CD4-positive, CD25-positive, alpha-beta regulatory T cell (primary cell): ENCODE measurements at regions not wholly inside any gene's neighbourhood (a gene's known extent, or its start where the extent isn't known, plus 50 kb on each side); places are given as distances from the start of the nearest gene placed in this dataset.
"Not testable (repeated sequence)": the region's sequence is repeated elsewhere in the genome, so short reads cannot be mapped to it uniquely, and the experiment has no call there.

Experiments
- ATAC-seq, 2 donors: fragments of 150-1000 bp; cut with Tn5 transposase; one replicate each; pipeline ENCODE4 v1.10.0; 2021; ENCODE audit warnings: low read depth in 2 of 2, moderate number of reproducible peaks in 2 of 2, moderate library complexity in 1 of 2
- DNase-seq, 3 donors: peaks; one replicate each; pipeline versions ENCODE4 v3.0.0 to v3.0.0-alpha.2; 2012 to 2022; ENCODE audit warnings: mixed read lengths in 1 of 3
- H3K27ac ChIP-seq: one replicate; pipeline ENCODE4 v1.7.0; 2013; ENCODE audit warnings: mild to moderate bottlenecking, low read length; ENCODE audit not compliant: insufficient read depth, poor library complexity, severe bottlenecking
- H3K27me3 ChIP-seq: one replicate; pipeline ENCODE4 v1.7.0; 2013; ENCODE audit warnings: low read length; ENCODE audit not compliant: control insufficient read depth, insufficient read depth
- H3K36me3 ChIP-seq: one replicate; pipeline ENCODE4 v1.7.0; 2013; ENCODE audit warnings: mild to moderate bottlenecking, low read length, moderate library complexity; ENCODE audit not compliant: control insufficient read depth, insufficient read depth
- H3K4me1 ChIP-seq: 2 replicates; pipeline ENCODE4 v1.7.0; 2013; ENCODE audit warnings: mild to moderate bottlenecking, low read length; ENCODE audit not compliant: insufficient read depth, control insufficient read depth, poor library complexity, severe bottlenecking
- H3K4me3 ChIP-seq: one replicate; pipeline ENCODE4 v1.7.0; 2013; ENCODE audit warnings: low read depth, mild to moderate bottlenecking, low read length, moderate library complexity
- H3K9me3 ChIP-seq, 2 experiments: 1 replicate in 1 of 2; 2 replicates in 1 of 2; pipeline ENCODE4 v1.7.0; 2013; ENCODE audit warnings: low read length in 2 of 2, mild to moderate bottlenecking in 1 of 2, moderate library complexity in 1 of 2; ENCODE audit not compliant: control insufficient read depth in 2 of 2
- H3K27ac Mint-ChIP-seq, 3 donors: one replicate each; pipeline ENCODE4 v1.8.0; 2020 to 2022; ENCODE audit warnings: mild to moderate bottlenecking in 3 of 3, mixed read lengths in 3 of 3, moderate library complexity in 2 of 3
- H3K27me3 Mint-ChIP-seq: one replicate; pipeline ENCODE4 v1.8.0; 2022; ENCODE audit warnings: mild to moderate bottlenecking, mixed read lengths
- H3K36me3 Mint-ChIP-seq: one replicate; pipeline ENCODE4 v1.8.0; 2020; ENCODE audit warnings: mixed read lengths
- H3K4me1 Mint-ChIP-seq, 4 donors: one replicate each; pipeline ENCODE4 v1.8.0; 2020 to 2022; ENCODE audit warnings: mixed read lengths in 4 of 4, mild to moderate bottlenecking in 1 of 4
- H3K4me3 Mint-ChIP-seq, 4 donors: one replicate each; pipeline ENCODE4 v1.8.0; 2020 to 2022; ENCODE audit warnings: mild to moderate bottlenecking in 4 of 4, mixed read lengths in 4 of 4, moderate library complexity in 3 of 4
- H3K9me3 Mint-ChIP-seq, 7 donors: one replicate each; pipeline ENCODE4 v1.8.0; 2020 to 2022; ENCODE audit warnings: mixed read lengths in 7 of 7, mild to moderate bottlenecking in 3 of 7, moderate library complexity in 2 of 7

DNA sequence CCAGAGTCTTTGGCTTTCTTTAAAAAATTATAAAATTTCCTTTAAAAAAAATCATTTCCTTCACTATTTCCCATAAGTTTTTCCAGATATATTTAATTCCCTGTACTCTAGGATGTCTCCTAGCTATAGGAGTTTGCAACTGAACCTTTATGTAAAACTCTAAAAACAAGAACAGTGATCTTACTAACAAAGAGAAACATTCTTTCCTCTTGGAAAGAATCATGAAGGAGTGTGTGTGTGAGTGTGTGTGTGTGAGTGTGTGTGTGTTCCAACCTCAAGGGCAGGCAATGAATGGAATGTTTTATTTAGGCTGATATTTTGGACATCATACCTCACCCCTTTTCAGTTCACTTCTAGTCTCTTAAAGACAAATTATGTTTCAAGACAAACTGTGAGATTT, 309.2 kb downstream of the CEMIP2 start:
- no peak overlapping the region for H3K27ac ChIP-seq
- H3K4me3 Mint-ChIP-seq = no peak overlapping the region
- H3K4me1 ChIP-seq = no peaks in the 10 kb centered on the region
- no peak for ATAC-seq
- H3K27me3 ChIP-seq = no peaks in the 10 kb centered on the region
- no peaks in the 10 kb centered on the region for H3K36me3 ChIP-seq
- no peaks in the 10 kb centered on the region for H3K9me3 ChIP-seq
- no peak overlapping the region for H3K4me3 ChIP-seq
- H3K4me1 Mint-ChIP-seq = no peaks in the 10 kb centered on the region
- H3K9me3 Mint-ChIP-seq = peaks cover 0 to 1% (median 0%) of the 10 kb centered on the region in 7 donors
- no peak overlapping the region for H3K27ac Mint-ChIP-seq
- no peaks in the 10 kb centered on the region for H3K36me3 Mint-ChIP-seq
- no peaks in the 10 kb centered on the region for H3K27me3 Mint-ChIP-seq
- no peak for DNase-seq

DNA sequence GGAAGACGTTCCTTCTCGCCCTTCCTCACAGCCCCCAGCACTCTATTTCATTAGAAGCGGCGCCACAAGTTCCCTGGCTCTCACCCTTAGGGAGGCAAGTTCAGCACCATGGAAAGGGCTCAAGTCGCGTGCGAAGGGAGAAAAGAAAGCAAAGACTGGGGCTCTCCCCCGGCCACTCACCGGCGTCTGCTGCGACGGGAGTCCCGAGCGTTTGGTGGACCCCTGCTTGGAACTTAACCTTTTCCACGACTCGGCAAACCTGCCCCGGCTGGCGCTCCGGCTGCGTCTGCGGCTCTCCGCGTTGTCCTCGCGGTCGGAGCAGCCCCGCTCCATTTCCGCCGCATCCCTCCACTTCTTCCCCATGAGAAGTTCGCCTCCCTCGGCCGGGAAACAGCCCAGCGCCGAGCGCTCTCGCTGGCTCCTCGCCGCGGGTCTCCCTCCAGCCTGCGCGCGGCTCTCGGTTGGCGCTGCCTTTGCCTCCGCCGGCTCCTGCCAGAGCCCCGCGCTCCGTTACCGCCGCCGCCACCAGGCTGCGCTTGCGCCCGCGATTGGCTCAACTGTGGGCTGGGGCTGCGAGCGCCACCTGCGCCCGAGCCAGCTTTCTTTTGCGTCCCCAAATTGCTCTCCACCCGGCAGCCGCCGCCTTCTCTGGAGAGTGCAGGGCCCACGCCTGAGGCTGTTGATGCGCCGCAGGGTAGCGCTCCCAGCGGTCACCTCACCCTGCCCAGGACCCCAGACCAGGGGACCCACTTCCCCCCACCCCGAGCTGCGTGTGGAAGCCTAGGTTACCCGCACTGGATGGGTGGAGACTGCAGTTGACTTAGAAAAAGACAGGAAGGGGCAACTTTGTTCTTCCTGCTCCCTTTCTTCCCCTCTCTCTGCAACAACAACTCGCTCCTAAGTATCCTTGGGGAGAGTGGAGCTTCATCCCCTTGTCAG, 321.6 kb downstream of the CEMIP2 start:
- ATAC-seq (no peak), DNase-seq (peak in 2 of 3 donors; percentile 3 to 31)
- Histone ChIP-seq H3K36me3 (no peaks in the 10 kb centered on the region), H3K27me3 (peaks cover 21% of the 10 kb centered on the region), H3K4me3 (no peak overlapping the region), H3K4me1 (no peaks in the 10 kb centered on the region), H3K27ac (no peak overlapping the region), H3K9me3 (no peaks in the 10 kb centered on the region)
- Mint-ChIP-seq H3K27ac (no peak overlapping the region), H3K4me3 (peak overlapping the region in 2 of 4 donors; percentile 46 to 53), H3K9me3 (peaks cover 0 to 7% (median under 1%) of the 10 kb centered on the region in 7 donors), H3K27me3 (peaks cover 38% of the 10 kb centered on the region), H3K36me3 (no peaks in the 10 kb centered on the region), H3K4me1 (peaks cover 0 to 6% (median 2%) of the 10 kb centered on the region in 4 donors)

- Mint-ChIP-seq H3K36me3 (no peaks in the 10 kb centered on the region), H3K9me3 (peaks cover 0 to 4% (median 0%) of the 10 kb centered on the region in 7 donors), H3K27ac (no peak overlapping the region), H3K4me1 (peaks cover 0 to 6% (median 2%) of the 10 kb centered on the region in 4 donors), H3K27me3 (peaks cover 38% of the 10 kb centered on the region), H3K4me3 (no peak overlapping the region)
- ATAC-seq = no peak
- Histone ChIP-seq H3K4me1 (no peaks in the 10 kb centered on the region), H3K9me3 (no peaks in the 10 kb centered on the region), H3K27me3 (peaks cover 21% of the 10 kb centered on the region), H3K27ac (no peak overlapping the region), H3K36me3 (no peaks in the 10 kb centered on the region), H3K4me3 (no peak overlapping the region)
- no peak for DNase-seq
These were observed 322.2 kb downstream of the CEMIP2 start for GRCh38 chr9:71446106-71446472.

GRCh38 chr9:71442937-71443336, 321.5 kb upstream of the TRPM3 start:
- Mint-ChIP-seq H3K27ac (no peak overlapping the region), H3K9me3 (peaks cover 0 to under 1% (median 0%) of the 10 kb centered on the region in 7 donors), H3K4me3 (no peak overlapping the region), H3K27me3 (peaks cover 28% of the 10 kb centered on the region), H3K36me3 (no peaks in the 10 kb centered on the region), H3K4me1 (peaks cover 0 to 4% (median 2%) of the 10 kb centered on the region in 4 donors)
- no peak for DNase-seq
- ATAC-seq = no peak
- no peaks in the 10 kb centered on the region for H3K36me3 ChIP-seq
- no peaks in the 10 kb centered on the region for H3K4me1 ChIP-seq
- peaks cover 18% of the 10 kb centered on the region for H3K27me3 ChIP-seq
- H3K9me3 ChIP-seq = no peaks in the 10 kb centered on the region
- no peak overlapping the region for H3K4me3 ChIP-seq
- no peak overlapping the region for H3K27ac ChIP-seq

- DNase-seq (no peak), ATAC-seq (no peak)
- Mint-ChIP-seq H3K4me1 (peaks cover 0 to 2% (median 0%) of the 10 kb centered on the region in 4 donors), H3K36me3 (no peaks in the 10 kb centered on the region), H3K27me3 (peaks cover 24% of the 10 kb centered on the region), H3K4me3 (no peak overlapping the region), H3K27ac (no peak overlapping the region), H3K9me3 (peaks cover 0 to 2% (median 0%) of the 10 kb centered on the region in 7 donors)
- H3K36me3 ChIP-seq = no peaks in the 10 kb centered on the region
- H3K27ac ChIP-seq = no peak overlapping the region
- H3K9me3 ChIP-seq = no peaks in the 10 kb centered on the region
- peaks cover 9% of the 10 kb centered on the region for H3K27me3 ChIP-seq
- H3K4me3 ChIP-seq = no peak overlapping the region
- H3K4me1 ChIP-seq = no peaks in the 10 kb centered on the region
These were observed 319.8 kb upstream of the TRPM3 start for GRCh38 chr9:71441266-71441665.

DNA sequence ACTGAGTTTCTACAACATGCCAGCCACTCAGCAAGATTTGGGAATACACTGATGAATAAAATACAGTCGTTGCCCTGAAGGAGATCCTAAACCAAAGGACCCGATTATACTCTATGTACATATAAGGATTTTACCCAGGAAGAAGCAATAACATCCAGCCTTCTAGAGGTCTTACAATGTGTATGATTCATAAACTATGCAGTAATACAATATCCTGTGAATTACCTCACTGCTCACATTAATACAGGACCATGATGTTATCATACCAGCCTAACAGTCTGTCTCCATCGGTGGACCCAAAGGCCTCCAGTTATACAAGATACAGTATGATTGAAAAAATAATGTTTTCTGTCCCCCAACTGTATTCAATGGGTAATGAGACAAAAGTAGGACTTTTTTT, 310.5 kb upstream of the TRPM3 start:
- peaks cover 0 to 7% (median 0%) of the 10 kb centered on the region in 7 donors for H3K9me3 Mint-ChIP-seq
- no peak overlapping the region for H3K27ac Mint-ChIP-seq
- H3K4me1 ChIP-seq = no peaks in the 10 kb centered on the region
- no peaks in the 10 kb centered on the region for H3K36me3 Mint-ChIP-seq
- DNase-seq = no peak
- H3K4me1 Mint-ChIP-seq = no peaks in the 10 kb centered on the region
- no peak for ATAC-seq
- H3K27me3 Mint-ChIP-seq = no peaks in the 10 kb centered on the region
- no peak overlapping the region for H3K4me3 ChIP-seq
- no peak overlapping the region for H3K4me3 Mint-ChIP-seq
- no peak overlapping the region for H3K27ac ChIP-seq
- H3K9me3 ChIP-seq = no peaks in the 10 kb centered on the region
- no peaks in the 10 kb centered on the region for H3K27me3 ChIP-seq
- H3K36me3 ChIP-seq = no peaks in the 10 kb centered on the region

DNA sequence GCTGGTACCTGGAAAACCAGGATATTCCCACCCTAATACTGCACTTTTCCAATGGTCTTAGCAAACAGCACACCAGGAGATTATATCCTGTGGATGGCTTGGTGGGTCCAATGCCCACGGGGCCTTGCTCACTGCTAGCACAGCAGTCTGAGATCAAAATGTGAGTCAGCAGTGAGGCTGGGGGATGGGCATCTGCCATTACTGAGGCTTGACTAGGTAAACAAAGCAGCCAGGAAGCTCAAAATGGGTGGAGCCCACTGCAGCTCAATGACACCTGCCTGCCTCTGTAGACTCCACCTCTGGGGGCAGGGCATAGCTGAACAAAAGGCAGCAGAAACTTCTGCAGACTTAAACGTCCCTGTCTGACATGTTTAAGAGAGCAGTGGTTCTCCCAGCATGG, 285.9 kb upstream of the TRPM3 start:
- H3K9me3 ChIP-seq, H3K27me3 Mint-ChIP-seq, ATAC-seq, H3K4me1 Mint-ChIP-seq, H3K27me3 ChIP-seq, H3K36me3 Mint-ChIP-seq, H3K4me1 ChIP-seq, H3K36me3 ChIP-seq, H3K9me3 Mint-ChIP-seq, H3K4me3 Mint-ChIP-seq, H3K27ac Mint-ChIP-seq, H3K27ac ChIP-seq, H3K4me3 ChIP-seq: not testable (repeated sequence)
- peak in 1 of 3 donors; percentile 30 for DNase-seq

DNA sequence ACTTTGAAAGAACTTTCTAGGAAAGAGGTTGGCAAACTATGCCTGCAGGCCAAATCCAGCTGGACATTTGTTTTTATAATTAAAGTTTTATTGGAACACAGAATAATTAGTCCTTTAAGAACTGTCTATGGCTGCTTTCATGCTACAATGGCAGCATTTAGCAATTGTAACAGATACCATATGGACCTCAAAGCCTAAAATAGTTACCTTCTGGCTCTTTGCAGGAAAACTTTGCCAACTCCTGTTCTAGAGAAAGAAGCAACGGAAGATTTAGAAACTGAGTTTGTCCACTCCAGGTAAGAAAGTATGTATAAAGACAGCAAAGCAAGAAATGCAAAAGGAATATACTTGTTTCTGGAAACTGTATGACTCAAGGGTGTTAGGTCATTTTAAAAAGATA, 281.7 kb upstream of the TRPM3 start:
- no peak overlapping the region for H3K27ac ChIP-seq
- ATAC-seq (no peak), DNase-seq (no peak)
- H3K4me1 ChIP-seq = no peaks in the 10 kb centered on the region
- no peak overlapping the region for H3K27ac Mint-ChIP-seq
- no peaks in the 10 kb centered on the region for H3K4me1 Mint-ChIP-seq
- H3K9me3 ChIP-seq = no peaks in the 10 kb centered on the region
- peaks cover 0 to 4% (median 0%) of the 10 kb centered on the region in 7 donors for H3K9me3 Mint-ChIP-seq
- H3K36me3 ChIP-seq = no peaks in the 10 kb centered on the region
- H3K27me3 Mint-ChIP-seq = peaks cover 7% of the 10 kb centered on the region
- H3K27me3 ChIP-seq = no peaks in the 10 kb centered on the region
- no peak overlapping the region for H3K4me3 ChIP-seq
- no peaks in the 10 kb centered on the region for H3K36me3 Mint-ChIP-seq
- H3K4me3 Mint-ChIP-seq = no peak overlapping the region
